ENCODE measurements at regions not wholly inside any gene's neighbourhood (a gene's known extent, or its start where the extent isn't known, plus 50 kb on each side); places are given as distances from the start of the nearest gene placed in this dataset.
"Not testable (repeated sequence)": the region's sequence is repeated elsewhere in the genome, so short reads cannot be mapped to it uniquely, and the experiment has no call there.

- Histone ChIP-seq H3K36me3 (ENCODE audit: insufficient read depth, low read length) (no peaks in the 10 kb centered on the region), H3K9ac (ENCODE audit: low read length) (no peak overlapping the region), H3K4me3 (ENCODE audit: low read depth, low read length, poor library complexity, severe bottlenecking) (no peak overlapping the region), H3K27ac (ENCODE audit: low read depth, low read length, poor library complexity, severe bottlenecking) (no peak overlapping the region), H2AFZ (ENCODE audit: low read length) (no peak overlapping the region), H3K9me2 (ENCODE audit: low read depth, low read length) (no peaks in the 10 kb centered on the region), H3K4me2 (ENCODE audit: low read length) (no peak overlapping the region), H3F3A (ENCODE audit: insufficient read depth, low read length) (no peaks in the 10 kb centered on the region), H4K20me1 (ENCODE audit: insufficient read depth, low read length) (no peaks in the 10 kb centered on the region), H3K9me3 (ENCODE audit: low read length) (no peaks in the 10 kb centered on the region), H3K4me1 (ENCODE audit: insufficient read depth, low read length, severe bottlenecking) (no peaks in the 10 kb centered on the region), H3K79me2 (ENCODE audit: insufficient read depth, low read length) (no peaks in the 10 kb centered on the region), H3K27me3 (ENCODE audit: insufficient read depth, low read length) (no peaks in the 10 kb centered on the region)
- TF ChIP-seq EZH2 (IDR thresholded peaks at IDR 0.05; ENCODE audit: borderline replicate concordance, low read length) (no peak), CTCF (IDR thresholded peaks at IDR 0.05; ENCODE audit: low read length) (no peak)
Observed at GRCh38 chr6:144969602-144970272, 684.6 kb downstream of the UTRN start.

GRCh38 chr6:144977250-144977864, 692.2 kb downstream of the UTRN start:
- H3K9ac ChIP-seq (ENCODE audit: low read length); H3K9me3 ChIP-seq (ENCODE audit: low read length); H3K27ac ChIP-seq (ENCODE audit: low read depth, low read length, poor library complexity, severe bottlenecking); H4K20me1 ChIP-seq (ENCODE audit: insufficient read depth, low read length); H3K27me3 ChIP-seq (ENCODE audit: insufficient read depth, low read length); H2AFZ ChIP-seq (ENCODE audit: low read length); H3K9me2 ChIP-seq (ENCODE audit: low read depth, low read length); H3F3A ChIP-seq (ENCODE audit: insufficient read depth, low read length); H3K36me3 ChIP-seq (ENCODE audit: insufficient read depth, low read length); H3K79me2 ChIP-seq (ENCODE audit: insufficient read depth, low read length): not testable (repeated sequence)
- peak overlapping the region; percentile 29 for H3K4me3 ChIP-seq (ENCODE audit: low read depth, low read length, poor library complexity, severe bottlenecking)
- H3K4me1 ChIP-seq (ENCODE audit: insufficient read depth, low read length, severe bottlenecking), result peaks cover 10% of the 10 kb centered on the region
- H3K4me2 ChIP-seq (ENCODE audit: low read length), result peak overlapping the region; percentile 34; the same call in 1 of the 2 replicates

- Histone ChIP-seq H3K4me2 (ENCODE audit: low read length) (no peak overlapping the region), H4K20me1 (ENCODE audit: insufficient read depth, low read length) (no peaks in the 10 kb centered on the region), H3K27ac (ENCODE audit: low read depth, low read length, poor library complexity, severe bottlenecking) (no peak overlapping the region), H3K4me3 (ENCODE audit: low read depth, low read length, poor library complexity, severe bottlenecking) (no peak overlapping the region), H2AFZ (ENCODE audit: low read length) (no peak overlapping the region), H3K36me3 (ENCODE audit: insufficient read depth, low read length) (no peaks in the 10 kb centered on the region), H3K27me3 (ENCODE audit: insufficient read depth, low read length) (no peaks in the 10 kb centered on the region), H3F3A (ENCODE audit: insufficient read depth, low read length) (no peaks in the 10 kb centered on the region), H3K4me1 (ENCODE audit: insufficient read depth, low read length, severe bottlenecking) (peaks cover 10% of the 10 kb centered on the region), H3K9ac (ENCODE audit: low read length) (no peak overlapping the region), H3K9me3 (ENCODE audit: low read length) (no peaks in the 10 kb centered on the region), H3K79me2 (ENCODE audit: insufficient read depth, low read length) (no peaks in the 10 kb centered on the region), H3K9me2 (ENCODE audit: low read depth, low read length) (no peaks in the 10 kb centered on the region)
- no peak for TF ChIP-seq CTCF (IDR thresholded peaks at IDR 0.05; ENCODE audit: low read length)
- no peak for TF ChIP-seq EZH2 (IDR thresholded peaks at IDR 0.05; ENCODE audit: borderline replicate concordance, low read length)
Observed at GRCh38 chr6:144978208-144978607, 693.1 kb downstream of the UTRN start.

GRCh38 chr6:144986271-144986670, 701.1 kb downstream of the UTRN start:
- Histone ChIP-seq H3K9ac (ENCODE audit: low read length) (no peak overlapping the region), H3K4me3 (ENCODE audit: low read depth, low read length, poor library complexity, severe bottlenecking) (no peak overlapping the region), H3K4me2 (ENCODE audit: low read length) (no peak overlapping the region), H3K9me3 (ENCODE audit: low read length) (no peaks in the 10 kb centered on the region), H3K9me2 (ENCODE audit: low read depth, low read length) (no peaks in the 10 kb centered on the region), H3K79me2 (ENCODE audit: insufficient read depth, low read length) (no peaks in the 10 kb centered on the region), H3K27ac (ENCODE audit: low read depth, low read length, poor library complexity, severe bottlenecking) (no peak overlapping the region), H3F3A (ENCODE audit: insufficient read depth, low read length) (no peaks in the 10 kb centered on the region), H4K20me1 (ENCODE audit: insufficient read depth, low read length) (no peaks in the 10 kb centered on the region), H3K27me3 (ENCODE audit: insufficient read depth, low read length) (no peaks in the 10 kb centered on the region), H2AFZ (ENCODE audit: low read length) (no peak overlapping the region), H3K36me3 (ENCODE audit: insufficient read depth, low read length) (no peaks in the 10 kb centered on the region), H3K4me1 (ENCODE audit: insufficient read depth, low read length, severe bottlenecking) (no peaks in the 10 kb centered on the region)
- TF ChIP-seq EZH2 (IDR thresholded peaks at IDR 0.05; ENCODE audit: borderline replicate concordance, low read length) (no peak), CTCF (IDR thresholded peaks at IDR 0.05; ENCODE audit: low read length) (no peak)

Data from OCI-LY1 (cell line).